ENCODE measurements at regions not wholly inside any gene's neighbourhood (a gene's known extent, or its start where the extent isn't known, plus 50 kb on each side); places are given as distances from the start of the nearest gene placed in this dataset.

DNA sequence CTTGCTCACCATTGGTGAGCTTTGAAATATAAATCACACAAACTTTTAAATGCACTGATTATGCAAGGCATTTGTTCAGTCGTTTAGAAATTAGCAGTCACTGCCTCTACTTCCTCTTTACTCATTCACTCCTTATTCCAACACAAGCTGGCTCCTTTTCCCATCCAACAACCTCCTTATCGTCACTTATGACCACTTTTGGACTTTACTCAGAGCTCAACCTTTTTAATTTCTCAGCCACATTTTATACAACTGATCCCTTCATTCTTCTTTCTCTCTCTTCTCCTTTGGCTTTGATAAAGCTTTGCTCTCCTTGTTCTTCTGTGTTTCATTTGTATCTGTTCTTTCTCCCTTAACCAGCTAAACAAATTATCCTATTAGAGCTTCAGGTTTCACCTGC lies 126.4 kb upstream of the PLEKHA5 start:
- no peak overlapping the region for H3K9ac ChIP-seq (ENCODE audit: low read length)
- no peak overlapping the region for H3K4me2 ChIP-seq (ENCODE audit: low read length)
- no peaks in the 10 kb centered on the region for H3K36me3 ChIP-seq (ENCODE audit: insufficient read depth, low read length)
- H2AFZ ChIP-seq (ENCODE audit: low read depth, low read length): no peak overlapping the region
- H3K9me3 ChIP-seq (ENCODE audit: low read length): no peaks in the 10 kb centered on the region
- H3K79me2 ChIP-seq (replicated peaks; ENCODE audit: insufficient read depth, low read length): no peaks in the 10 kb centered on the region
- H3K9me2 ChIP-seq (ENCODE audit: insufficient read depth, low read length): no peaks in the 10 kb centered on the region
- no peaks in the 10 kb centered on the region for H4K20me1 ChIP-seq (ENCODE audit: insufficient read depth)
- H3F3A ChIP-seq (ENCODE audit: insufficient read depth, low read length, poor library complexity, severe bottlenecking): no peaks in the 10 kb centered on the region
- TF ChIP-seq, protein P1, sequence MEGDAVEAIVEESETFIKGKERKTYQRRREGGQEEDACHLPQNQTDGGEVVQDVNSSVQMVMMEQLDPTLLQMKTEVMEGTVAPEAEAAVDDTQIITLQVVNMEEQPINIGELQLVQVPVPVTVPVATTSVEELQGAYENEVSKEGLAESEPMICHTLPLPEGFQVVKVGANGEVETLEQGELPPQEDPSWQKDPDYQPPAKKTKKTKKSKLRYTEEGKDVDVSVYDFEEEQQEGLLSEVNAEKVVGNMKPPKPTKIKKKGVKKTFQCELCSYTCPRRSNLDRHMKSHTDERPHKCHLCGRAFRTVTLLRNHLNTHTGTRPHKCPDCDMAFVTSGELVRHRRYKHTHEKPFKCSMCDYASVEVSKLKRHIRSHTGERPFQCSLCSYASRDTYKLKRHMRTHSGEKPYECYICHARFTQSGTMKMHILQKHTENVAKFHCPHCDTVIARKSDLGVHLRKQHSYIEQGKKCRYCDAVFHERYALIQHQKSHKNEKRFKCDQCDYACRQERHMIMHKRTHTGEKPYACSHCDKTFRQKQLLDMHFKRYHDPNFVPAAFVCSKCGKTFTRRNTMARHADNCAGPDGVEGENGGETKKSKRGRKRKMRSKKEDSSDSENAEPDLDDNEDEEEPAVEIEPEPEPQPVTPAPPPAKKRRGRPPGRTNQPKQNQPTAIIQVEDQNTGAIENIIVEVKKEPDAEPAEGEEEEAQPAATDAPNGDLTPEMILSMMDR (IDR thresholded peaks at IDR 0.05; ENCODE audit: poor library complexity, severe bottlenecking): no peak
- no peak for TF ChIP-seq POLR2AphosphoS5 (IDR thresholded peaks at IDR 0.05)
- TF ChIP-seq EP300 (conservative IDR thresholded peaks at IDR 0.05; ENCODE audit: poor library complexity, severe bottlenecking): no peak
- no peak for TF ChIP-seq SMC3 (conservative IDR thresholded peaks at IDR 0.05; ENCODE audit: poor library complexity)
- TF ChIP-seq RAD21 (conservative IDR thresholded peaks at IDR 0.05): no peak
- TF ChIP-seq, protein P2, sequence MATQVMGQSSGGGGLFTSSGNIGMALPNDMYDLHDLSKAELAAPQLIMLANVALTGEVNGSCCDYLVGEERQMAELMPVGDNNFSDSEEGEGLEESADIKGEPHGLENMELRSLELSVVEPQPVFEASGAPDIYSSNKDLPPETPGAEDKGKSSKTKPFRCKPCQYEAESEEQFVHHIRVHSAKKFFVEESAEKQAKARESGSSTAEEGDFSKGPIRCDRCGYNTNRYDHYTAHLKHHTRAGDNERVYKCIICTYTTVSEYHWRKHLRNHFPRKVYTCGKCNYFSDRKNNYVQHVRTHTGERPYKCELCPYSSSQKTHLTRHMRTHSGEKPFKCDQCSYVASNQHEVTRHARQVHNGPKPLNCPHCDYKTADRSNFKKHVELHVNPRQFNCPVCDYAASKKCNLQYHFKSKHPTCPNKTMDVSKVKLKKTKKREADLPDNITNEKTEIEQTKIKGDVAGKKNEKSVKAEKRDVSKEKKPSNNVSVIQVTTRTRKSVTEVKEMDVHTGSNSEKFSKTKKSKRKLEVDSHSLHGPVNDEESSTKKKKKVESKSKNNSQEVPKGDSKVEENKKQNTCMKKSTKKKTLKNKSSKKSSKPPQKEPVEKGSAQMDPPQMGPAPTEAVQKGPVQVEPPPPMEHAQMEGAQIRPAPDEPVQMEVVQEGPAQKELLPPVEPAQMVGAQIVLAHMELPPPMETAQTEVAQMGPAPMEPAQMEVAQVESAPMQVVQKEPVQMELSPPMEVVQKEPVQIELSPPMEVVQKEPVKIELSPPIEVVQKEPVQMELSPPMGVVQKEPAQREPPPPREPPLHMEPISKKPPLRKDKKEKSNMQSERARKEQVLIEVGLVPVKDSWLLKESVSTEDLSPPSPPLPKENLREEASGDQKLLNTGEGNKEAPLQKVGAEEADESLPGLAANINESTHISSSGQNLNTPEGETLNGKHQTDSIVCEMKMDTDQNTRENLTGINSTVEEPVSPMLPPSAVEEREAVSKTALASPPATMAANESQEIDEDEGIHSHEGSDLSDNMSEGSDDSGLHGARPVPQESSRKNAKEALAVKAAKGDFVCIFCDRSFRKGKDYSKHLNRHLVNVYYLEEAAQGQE (IDR thresholded peaks at IDR 0.05; ENCODE audit: borderline replicate concordance): no peak
- no peak for TF ChIP-seq EZH2 (IDR thresholded peaks at IDR 0.05; ENCODE audit: borderline replicate concordance, insufficient read depth, low read length, poor library complexity, severe bottlenecking)
- TF ChIP-seq TAF1 (IDR thresholded peaks at IDR 0.05; ENCODE audit: low read depth): no peak
- TF ChIP-seq MXI1 (conservative IDR thresholded peaks at IDR 0.05; ENCODE audit: poor library complexity, severe bottlenecking): no peak
- no peak overlapping the region for H3K4me3 ChIP-seq (ENCODE audit: low read length)
- no peaks in the 10 kb centered on the region for H3K27me3 ChIP-seq (ENCODE audit: insufficient read depth, low read depth, low read length)
- no peak overlapping the region for H3K27ac ChIP-seq (ENCODE audit: low read length)

DNA sequence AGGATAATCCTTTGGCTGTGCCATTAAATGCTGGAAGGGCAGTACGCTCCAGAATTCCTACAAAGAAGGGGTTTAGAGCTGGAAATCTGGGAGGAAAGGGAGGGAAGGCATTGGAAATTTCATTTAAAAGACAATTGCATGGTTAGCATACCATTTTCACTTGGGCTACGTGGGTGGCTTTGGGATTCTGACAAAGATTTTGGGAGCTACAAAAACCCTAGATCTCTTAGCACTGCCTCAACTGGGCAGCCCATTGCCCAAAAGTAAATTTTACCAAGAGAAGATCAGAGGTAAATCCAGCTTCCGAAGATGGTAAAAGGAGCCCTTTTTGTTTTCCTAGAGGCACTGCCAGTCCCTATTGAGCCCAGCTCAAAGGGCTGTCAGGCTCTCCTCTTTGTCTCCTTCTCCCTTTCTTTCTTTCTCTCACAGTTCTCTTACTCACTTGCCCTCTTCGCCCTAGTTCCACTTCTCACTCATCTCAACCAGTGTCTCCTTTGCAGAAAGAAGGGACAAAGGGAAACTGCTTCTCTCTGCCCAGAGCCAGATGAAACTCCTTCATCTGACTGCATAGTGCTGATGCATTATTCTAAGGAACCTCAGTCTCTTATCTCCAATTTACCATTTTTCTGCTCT lies 125.4 kb upstream of the PLEKHA5 start:
- Histone ChIP-seq H3K79me2 (replicated peaks; ENCODE audit: insufficient read depth, low read length) (no peaks in the 10 kb centered on the region), H3K4me2 (ENCODE audit: low read length) (no peak overlapping the region), H4K20me1 (ENCODE audit: insufficient read depth) (no peaks in the 10 kb centered on the region), H3K36me3 (ENCODE audit: insufficient read depth, low read length) (no peaks in the 10 kb centered on the region), H3K27me3 (ENCODE audit: insufficient read depth, low read depth, low read length) (no peaks in the 10 kb centered on the region), H3K4me3 (ENCODE audit: low read length) (no peak overlapping the region), H3K9ac (ENCODE audit: low read length) (no peak overlapping the region), H2AFZ (ENCODE audit: low read depth, low read length) (no peak overlapping the region), H3K9me3 (ENCODE audit: low read length) (no peaks in the 10 kb centered on the region), H3F3A (ENCODE audit: insufficient read depth, low read length, poor library complexity, severe bottlenecking) (no peaks in the 10 kb centered on the region), H3K27ac (ENCODE audit: low read length) (no peak overlapping the region), H3K9me2 (ENCODE audit: insufficient read depth, low read length) (no peaks in the 10 kb centered on the region)
- TF ChIP-seq POLR2AphosphoS5 (IDR thresholded peaks at IDR 0.05) (no peak), MXI1 (conservative IDR thresholded peaks at IDR 0.05; ENCODE audit: poor library complexity, severe bottlenecking) (no peak), RAD21 (conservative IDR thresholded peaks at IDR 0.05) (no peak), TAF1 (IDR thresholded peaks at IDR 0.05; ENCODE audit: low read depth) (no peak), EP300 (conservative IDR thresholded peaks at IDR 0.05; ENCODE audit: poor library complexity, severe bottlenecking) (no peak), EZH2 (IDR thresholded peaks at IDR 0.05; ENCODE audit: borderline replicate concordance, insufficient read depth, low read length, poor library complexity, severe bottlenecking) (no peak), SMC3 (conservative IDR thresholded peaks at IDR 0.05; ENCODE audit: poor library complexity) (no peak)
- TF ChIP-seq, protein P1 (IDR thresholded peaks at IDR 0.05; ENCODE audit: poor library complexity, severe bottlenecking): no peak
- TF ChIP-seq, protein P2 (IDR thresholded peaks at IDR 0.05; ENCODE audit: borderline replicate concordance): no peak
